Activated CD4-positive, alpha-beta T cell treated with anti-CD3 and anti-CD28 coated beads, Interleukin-2, Interleukin-6, amounts not matched to agents 100 ng/mL and 50 ng/mL, durations not matched to agents 16 hours and 8 hours (primary cell): ENCODE measurements at regions not wholly inside any gene's neighbourhood (a gene's known extent, or its start where the extent isn't known, plus 50 kb on each side); places are given as distances from the start of the nearest gene placed in this dataset.
"Not testable (repeated sequence)": the region's sequence is repeated elsewhere in the genome, so short reads cannot be mapped to it uniquely, and the experiment has no call there.

Experiments
- DNase-seq: peaks from one replicate; pipeline ENCODE4 v3.0.0-alpha.2; 2020

DNA sequence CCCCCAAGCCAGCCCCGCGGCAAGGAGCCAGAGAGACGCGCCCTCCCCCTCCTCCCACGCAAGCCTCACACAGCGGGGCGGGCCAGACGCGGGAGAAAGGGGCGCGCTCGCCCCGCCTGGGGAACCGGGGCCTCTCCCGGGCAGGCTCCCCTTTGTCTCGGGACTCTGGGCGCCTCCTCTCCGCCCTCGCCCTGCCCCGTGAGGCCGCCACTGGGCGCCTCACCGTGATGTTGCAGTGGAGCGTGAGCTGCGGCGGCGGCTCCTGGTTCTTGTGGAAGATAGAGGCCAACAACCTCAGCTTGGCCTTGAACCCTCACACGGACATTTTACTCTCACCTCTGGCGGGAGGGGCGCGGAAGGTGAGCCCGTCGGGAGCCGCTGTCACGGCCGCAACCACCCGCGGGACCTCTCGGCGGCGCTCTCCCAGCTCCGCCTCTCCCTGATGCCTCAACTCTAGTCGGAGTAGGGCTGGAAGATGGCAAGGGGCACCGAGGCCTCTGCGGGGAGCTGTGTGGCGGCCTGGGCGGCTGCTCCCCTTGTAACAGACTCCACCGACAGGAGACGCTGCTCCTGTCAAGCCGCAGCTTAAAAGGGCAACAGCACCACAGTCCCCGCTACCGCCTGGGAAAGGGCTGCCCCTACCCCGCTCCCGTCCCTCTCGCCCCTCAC, 179.2 kb upstream of the ZSCAN2 start:
- DNase-seq: not testable (repeated sequence)

DNA sequence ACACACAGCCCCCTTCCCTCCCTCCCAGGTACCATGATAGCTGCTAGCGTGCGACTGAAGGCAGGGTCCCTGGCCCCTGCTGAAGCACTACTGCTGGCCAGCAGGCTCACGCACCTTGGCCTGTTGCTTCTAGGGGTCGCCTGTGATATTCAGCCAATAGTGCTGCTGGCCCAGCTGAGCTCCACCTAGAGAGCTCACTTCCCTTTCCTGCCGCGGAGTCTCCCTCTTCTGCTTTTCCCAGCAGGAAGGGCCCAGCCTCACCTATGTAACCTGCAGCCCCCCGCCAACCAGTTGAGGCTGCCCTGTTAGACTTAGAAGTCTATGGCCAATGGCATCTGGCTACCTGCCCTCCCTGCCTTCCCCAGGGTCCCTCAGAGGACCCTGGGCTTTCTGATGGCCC, 175.5 kb upstream of the ZSCAN2 start:
- not testable (repeated sequence) for DNase-seq

DNA sequence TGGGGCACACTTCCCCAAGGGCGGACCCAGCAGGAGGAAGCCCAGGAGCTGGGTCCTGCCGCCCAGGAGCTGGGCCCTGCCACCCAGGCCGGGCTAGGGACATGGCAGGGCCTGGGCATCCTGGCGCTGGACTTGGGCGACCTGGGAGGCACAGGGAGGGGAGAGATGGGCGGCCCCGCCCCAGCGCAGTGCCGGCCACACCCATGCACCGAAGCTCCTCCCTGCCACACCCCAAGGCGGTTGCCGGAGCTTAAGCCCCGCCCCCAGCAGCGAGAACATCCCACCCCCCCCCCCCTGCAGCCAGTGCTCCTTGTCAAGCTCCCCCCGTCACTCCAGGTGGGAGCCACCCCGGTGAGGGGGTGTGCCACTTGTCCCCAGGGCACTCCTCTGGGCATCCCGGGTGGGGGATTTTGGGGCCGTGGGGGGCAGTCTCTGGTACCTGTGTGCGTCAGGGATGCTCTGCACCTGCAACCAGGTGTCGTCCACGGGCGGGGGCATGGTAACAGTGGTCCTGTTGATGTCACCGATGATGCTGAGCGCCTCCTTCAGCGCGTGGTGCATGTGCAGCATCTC, 127.4 kb upstream of the ZSCAN2 start:
- not testable (repeated sequence) for DNase-seq

DNA sequence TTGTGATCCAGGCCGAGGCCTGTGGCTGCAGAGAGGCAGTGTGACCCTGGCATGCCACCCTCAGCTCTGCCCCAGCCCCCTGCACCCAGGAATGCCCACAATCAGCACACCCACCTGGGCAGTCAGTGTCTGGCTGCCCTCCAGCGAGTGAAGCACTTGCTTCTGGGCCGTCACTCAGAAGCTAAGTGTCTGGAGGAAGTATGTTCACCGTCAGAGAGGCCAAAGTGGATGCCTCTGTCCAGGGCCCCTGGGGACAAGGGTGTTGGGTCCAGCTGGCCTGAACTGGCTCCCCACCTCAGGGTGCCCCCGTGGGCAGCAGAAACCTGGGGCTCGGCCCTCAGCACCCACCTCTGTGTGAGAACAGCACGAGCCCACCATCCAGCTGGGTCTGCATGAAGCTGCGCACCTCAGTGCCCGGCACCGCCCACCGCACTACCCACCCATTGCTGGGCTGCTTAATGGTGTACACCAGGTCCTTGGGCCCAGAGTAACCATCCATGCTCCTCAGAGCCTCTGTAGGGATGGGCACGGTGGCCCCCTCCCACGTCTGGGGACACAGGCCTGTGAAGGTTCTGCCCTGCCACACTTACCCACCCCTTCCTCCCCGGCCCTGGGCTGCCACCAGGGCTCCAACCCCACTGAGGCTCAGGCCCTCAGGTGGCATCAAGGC, 124.3 kb upstream of the ZSCAN2 start:
- DNase-seq: not testable (repeated sequence)

DNA sequence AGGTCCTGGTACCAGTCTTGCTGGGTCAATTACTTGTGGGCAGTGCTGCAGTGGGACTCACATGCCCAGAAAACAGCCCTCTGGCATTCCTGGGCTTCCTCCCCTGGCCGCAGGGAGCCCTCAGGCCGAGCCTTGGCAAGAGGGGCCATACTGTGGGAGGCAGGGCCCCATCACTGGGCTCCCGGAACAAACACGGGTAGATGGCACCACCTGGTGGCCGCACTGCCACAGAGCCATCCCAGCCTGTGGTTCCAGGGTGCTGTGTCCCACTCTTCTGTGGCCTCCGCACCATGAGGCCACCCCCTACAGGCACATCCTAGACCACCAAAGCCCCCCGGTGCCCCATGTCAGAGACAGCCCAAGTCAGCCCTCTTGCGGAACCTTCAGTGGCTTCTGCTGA, 123.3 kb upstream of the ZSCAN2 start:
- not testable (repeated sequence) for DNase-seq

DNA sequence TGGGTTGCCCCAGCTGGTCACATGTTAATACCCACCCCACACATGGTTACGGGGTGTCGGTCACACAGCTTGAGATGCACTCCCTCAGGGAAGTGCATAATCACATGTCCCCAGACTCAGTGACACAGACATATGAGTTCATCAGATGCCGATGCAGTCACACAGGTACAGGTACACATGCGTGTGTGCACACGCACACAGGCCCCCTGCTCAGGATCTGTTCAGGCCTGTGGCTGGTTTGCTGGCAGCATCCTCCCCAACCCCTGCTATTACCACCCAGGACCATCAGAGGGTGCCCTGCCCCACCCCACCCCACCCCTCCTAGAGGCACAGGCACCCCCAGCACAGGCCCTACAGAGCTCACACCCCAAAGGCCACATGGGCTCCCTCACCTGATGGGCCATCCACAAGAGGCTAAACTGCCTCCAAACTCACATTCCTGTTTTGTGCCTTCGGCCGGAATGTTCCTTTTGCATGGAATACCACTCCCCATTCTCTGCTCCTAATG, 120.6 kb upstream of the ZSCAN2 start:
- not testable (repeated sequence) for DNase-seq

DNA sequence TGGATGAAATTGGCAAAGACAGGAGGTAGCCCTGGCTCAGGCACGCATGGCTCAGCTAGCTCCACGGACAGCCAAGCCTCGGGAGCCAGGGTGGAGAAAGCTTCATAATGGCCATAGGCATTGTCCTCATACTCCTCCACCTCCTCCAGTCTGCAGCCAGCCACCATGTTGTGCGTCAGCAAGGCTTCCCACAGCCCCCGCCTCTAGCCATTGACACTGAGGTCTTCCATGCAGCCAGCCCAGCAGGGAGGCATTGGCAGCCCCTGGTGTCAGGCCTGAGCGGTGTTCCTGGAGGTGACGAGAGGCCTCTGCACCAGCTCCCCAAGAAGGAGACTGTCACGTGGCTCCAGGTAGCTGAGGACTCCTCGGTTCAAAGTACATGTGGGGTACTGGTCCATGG, 117.0 kb upstream of the ZSCAN2 start:
- DNase-seq: not testable (repeated sequence)

DNA sequence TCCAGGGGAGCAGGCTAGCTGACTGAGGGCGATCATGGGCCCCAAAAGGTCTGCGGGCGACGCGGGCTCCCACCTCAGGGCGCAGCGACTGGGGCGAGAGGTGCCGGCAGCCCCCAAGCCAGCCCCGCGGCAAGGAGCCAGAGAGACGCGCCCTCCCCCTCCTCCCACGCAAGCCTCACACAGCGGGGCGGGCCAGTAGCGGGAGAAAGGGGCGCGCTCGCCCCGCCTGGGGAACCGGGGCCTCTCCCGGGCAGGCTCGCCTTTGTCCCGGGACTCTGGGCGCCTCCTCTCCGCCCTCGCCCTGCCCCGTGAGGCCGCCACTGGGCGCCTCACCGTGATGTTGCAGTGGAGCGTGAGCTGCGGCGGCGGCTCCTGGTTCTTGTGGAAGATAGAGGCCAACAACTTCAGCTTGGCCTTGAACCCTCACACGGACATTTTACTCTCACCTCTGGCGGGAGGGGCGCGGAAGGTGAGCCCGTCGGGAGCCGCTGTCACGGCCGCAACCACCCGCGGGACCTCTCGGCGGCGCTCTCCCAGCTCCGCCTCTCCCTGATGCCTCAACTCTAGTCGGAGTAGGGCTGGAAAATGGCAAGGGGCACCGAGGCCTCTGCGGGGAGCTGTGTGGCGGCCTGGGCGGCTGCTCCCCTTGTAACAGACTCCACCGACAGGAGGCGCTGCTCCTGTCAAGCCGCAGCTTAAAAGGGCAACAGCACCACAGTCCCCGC, 100.5 kb upstream of the ZSCAN2 start:
- peak; percentile 39 for DNase-seq

DNA sequence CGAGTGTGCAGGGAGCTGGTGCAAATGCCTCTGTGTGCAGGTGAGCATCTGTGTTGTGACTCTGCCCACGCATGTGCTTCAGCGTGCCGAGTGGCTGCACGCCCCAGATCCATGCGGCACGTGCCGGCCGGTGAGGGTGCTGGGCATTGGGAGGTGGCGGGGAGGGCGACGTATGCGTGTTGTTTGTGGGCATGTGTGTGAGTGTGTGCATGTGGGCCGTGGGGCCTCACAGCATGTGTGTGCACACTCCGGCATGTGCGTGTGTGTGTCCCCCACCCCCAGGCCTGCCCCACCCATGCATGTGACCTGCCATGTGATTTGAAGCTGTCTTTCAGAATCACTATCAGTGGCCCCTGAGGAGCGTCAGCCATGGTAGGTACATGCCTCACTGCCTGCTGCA, 97.7 kb upstream of the ZSCAN2 start:
- DNase-seq: not testable (repeated sequence)

DNA sequence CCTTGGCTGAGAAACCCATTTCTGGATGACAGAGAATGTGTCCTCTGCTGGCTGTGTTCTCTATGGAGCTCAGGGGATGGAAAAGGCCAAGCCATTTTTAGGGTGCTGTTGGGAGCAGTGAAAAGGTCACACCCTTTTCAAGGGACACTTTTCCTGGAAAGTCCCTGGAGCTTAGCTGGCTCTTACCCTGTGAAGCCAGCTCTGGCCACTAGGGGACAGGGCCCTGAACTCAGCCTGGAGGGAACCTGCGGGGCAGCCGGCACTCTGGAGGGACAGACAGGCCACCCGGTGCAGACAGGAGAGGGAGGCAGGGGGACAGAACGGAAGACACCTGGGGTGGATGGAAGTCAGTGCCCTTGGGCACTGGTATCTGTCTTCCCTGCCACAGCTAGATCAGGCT, 95.3 kb upstream of the ZSCAN2 start:
- not testable (repeated sequence) for DNase-seq

GRCh38 chr15:84512324-84512723, 88.5 kb upstream of the ZSCAN2 start:
- not testable (repeated sequence) for DNase-seq

DNA sequence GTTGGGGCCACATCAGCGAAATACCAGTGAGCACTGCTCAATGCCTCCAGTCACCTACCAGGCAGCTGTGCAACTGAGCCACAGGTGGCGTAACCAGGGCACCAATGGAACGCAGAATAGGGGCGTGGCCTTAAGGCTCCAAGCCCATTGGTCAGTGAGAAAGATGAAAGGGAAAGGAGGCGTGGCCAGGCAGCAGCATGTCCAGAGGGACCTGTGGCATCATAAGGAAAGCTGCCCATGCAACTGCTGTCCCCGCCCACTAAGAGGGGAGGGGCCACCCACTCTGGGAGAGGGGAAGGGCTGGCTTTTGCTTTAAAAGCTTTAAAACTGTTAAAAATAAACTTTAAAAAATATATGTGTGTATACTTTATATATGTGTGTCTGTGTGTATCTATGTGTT, 84.0 kb upstream of the ZSCAN2 start:
- DNase-seq: not testable (repeated sequence)

- DNase-seq: peak; percentile 52
Measured at GRCh38 chr15:84525491-84526344, 75.1 kb upstream of the ZSCAN2 start.

- not testable (repeated sequence) for DNase-seq
Measured at GRCh38 chr15:84530751-84531150, 70.1 kb upstream of the ZSCAN2 start.

DNA sequence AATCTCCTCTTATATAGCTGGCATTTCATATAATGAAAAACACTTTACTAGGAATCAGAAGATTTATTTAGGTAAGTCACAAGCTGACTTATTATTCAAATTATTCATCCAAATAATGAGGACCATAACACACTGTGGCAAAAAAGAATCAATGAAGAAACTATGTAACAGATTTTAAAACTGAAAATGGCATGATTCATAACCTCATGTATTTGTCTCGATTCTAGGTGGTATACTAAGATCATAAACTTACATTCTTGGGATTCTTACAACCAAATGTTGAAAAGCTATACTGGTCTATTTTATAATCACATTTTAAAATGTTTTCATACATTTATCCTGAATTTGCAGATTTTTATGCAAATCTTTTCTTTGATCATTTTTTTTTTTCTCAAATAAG, 69.6 kb upstream of the ZSCAN2 start:
- DNase-seq: not testable (repeated sequence)

GRCh38 chr15:84531709-84532367, 69.0 kb upstream of the ZSCAN2 start:
- DNase-seq: not testable (repeated sequence)

DNA sequence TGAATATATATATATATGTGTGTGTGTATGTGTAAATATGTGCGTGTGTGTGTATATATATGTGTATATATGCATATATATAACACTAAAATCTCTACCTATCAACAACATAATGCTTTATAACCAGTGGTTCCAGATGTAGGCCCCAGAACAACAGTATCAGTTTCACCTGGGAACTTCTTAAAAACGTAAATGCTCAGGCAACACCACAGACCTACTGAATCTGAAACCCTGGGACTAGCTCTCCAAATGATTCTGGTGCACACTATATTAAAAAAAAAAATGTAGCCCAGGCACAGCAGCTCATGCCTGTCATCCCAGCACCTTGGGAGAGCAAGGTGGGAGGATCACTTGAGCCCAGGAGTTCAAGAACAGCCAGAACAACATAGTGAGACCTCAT, 67.1 kb upstream of the ZSCAN2 start:
- DNase-seq: not testable (repeated sequence)

DNA sequence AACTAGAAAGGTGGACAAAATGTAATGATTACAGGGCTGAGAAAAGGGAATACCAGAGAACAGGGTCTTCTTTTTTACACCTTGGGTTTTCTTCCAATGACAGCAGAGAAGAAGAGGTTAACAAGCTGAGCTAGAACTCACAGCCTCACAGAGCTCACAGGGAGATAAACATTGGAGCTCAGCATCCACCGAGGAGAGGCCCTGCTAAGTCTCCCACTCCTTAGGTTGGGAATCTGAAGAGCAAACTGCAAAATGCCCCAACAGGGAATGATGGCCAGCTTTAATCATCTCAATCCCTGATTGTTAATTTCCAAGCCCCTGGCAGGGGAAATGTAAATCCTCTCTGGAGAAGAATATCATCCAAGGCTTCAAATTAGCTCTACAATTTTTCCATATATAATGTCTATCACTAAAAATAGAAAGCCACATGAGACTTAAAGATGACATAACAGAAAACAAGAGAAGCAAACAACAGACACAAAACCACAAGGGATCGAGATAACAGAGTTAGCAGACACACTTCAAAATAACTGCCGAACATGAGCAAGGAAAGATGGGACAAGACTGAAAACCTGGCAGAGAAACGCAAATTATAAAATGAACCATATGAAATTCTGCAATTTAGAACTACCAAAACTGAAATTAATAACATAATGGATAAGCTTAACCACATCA, 66.1 kb upstream of the ZSCAN2 start:
- DNase-seq: not testable (repeated sequence)

DNA sequence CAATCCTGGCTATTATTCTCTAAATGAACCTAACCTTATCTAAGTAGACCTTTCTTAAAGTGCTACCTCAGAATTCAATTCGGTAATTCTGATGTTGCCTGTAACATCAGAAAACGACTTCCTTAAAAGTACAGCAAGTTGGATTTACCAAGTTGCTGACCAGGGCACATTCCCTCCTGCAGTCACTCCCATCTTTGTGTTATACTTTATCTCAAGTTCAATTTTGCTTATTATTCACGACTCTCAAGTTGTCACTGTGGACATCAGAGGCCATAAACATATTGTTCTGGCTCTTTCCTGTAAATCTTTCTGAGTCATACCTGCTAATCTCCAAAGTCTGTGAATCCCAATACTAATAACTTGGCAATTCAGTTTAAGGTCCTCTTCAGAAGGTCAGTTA, 64.6 kb upstream of the ZSCAN2 start:
- not testable (repeated sequence) for DNase-seq

DNA sequence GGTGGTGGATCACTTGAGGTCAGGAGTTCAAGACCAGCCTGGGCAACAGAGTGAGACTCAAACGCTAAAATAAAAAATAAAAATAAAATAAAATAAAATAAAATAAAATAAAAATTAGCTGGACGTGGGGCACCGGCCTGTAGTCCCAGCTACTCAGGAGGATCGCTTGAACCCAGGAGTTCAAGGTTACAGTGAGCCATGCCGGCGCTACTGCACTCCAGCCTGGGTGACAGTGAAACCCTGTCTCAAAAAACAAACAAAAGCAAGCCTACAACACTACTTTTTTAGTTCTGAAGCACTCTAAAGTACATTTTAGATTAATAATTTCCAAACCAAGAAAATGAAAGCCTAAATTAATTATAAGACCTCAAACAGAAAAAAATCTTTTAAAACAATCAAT, 56.2 kb upstream of the ZSCAN2 start:
- not testable (repeated sequence) for DNase-seq

- not testable (repeated sequence) for DNase-seq
Measured at GRCh38 chr15:84547150-84547549, 53.7 kb upstream of the ZSCAN2 start.
